ENCODE measurements at regions not wholly inside any gene's neighbourhood (a gene's known extent, or its start where the extent isn't known, plus 50 kb on each side); places are given as distances from the start of the nearest gene placed in this dataset.

DNA sequence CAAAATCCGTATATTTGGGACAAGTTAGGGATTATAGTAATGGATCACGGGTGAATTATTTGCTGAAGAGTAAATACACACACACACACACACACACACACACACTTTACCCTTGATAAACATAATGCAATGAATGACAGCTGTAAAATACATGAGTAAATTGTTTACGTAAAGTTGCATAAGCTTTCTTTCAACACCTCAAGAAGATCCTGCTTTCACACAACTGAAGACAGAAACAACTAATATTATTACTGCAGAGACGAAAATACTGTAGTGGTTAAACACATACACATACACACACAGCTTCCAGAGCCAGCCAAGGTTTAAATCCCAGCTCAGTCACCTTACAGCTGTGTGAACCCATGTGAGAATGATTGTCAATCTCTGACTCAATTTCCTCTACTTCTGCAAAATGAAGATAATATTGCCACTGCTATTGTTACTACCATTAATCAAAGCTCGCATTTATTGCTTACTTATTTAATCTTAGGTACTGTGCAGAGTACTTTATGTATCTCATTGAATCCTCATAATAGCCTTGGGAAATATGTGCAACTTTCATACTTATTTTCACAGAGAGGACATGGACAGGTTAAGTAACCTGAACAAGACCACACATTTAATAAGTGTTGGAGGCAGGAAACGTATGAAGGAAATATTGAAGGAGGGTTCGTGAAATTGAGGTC, 50.6 kb upstream of the DOK6 start:
- no peak overlapping the region for H3K4me3 ChIP-seq (ENCODE audit: low read depth, low read length)
- TF ChIP-seq CTCF (IDR thresholded peaks at IDR 0.05; ENCODE audit: control insufficient read depth, extremely low read depth, insufficient read depth) = no peak
- DNase-seq (ENCODE audit: low read depth) = no peak
